HepG2 (cell line): ENCODE measurements at regions not wholly inside any gene's neighbourhood (a gene's known extent, or its start where the extent isn't known, plus 50 kb on each side); places are given as distances from the start of the nearest gene placed in this dataset.

Experiments
- ASH2L ChIP-seq: fragments of 300-600, 200-600 bp; sonication (generic); IDR thresholded peaks from 2 replicates; pipeline ENCODE4 v1.7.0; 2017; ENCODE audit warnings: low read depth, mild to moderate bottlenecking, moderate library complexity, mixed read lengths, low read length; ENCODE audit not compliant: insufficient read length
- ATF7-NPFF ChIP-seq: sonication (generic); formaldehyde crosslinking; IDR thresholded peaks from 2 replicates; pipeline ENCODE4 v1.8.1; 2023; ENCODE audit warnings: mild to moderate bottlenecking, low read depth, missing genetic modification reagents, moderate library complexity
- BRCA1 ChIP-seq: sonication (generic); formaldehyde crosslinking; IDR thresholded peaks from 2 replicates; pipeline ENCODE4 v1.4.0; 2020; ENCODE audit warnings: missing genetic modification reagents
- IRF2 ChIP-seq: IDR thresholded peaks from 2 replicates; pipeline ENCODE4 v1.6.1; 2018; ENCODE audit warnings: missing genetic modification reagents, missing compliant biosample characterization
- TBP ChIP-seq: sonication (generic); formaldehyde crosslinking; IDR thresholded peaks from 2 replicates; pipeline ENCODE4 v1.5.0; 2020; ENCODE audit warnings: missing genetic modification reagents
- ZFP36 ChIP-seq: fragments of 150-350 bp; IDR thresholded peaks from 2 replicates; pipeline ENCODE4 v1.6.1; 2018; ENCODE audit warnings: borderline replicate concordance, low read length, low read depth; ENCODE audit not compliant: partially characterized antibody
- TF ChIP-seq, protein P1 (sequence below): sonication (generic); formaldehyde crosslinking; IDR thresholded peaks from 2 replicates; pipeline ENCODE4 v1.4.0; 2020; ENCODE audit warnings: mild to moderate bottlenecking, missing genetic modification reagents
- TF ChIP-seq, protein P2 (sequence below): sonication (generic); formaldehyde crosslinking; IDR thresholded peaks from 2 replicates; pipeline ENCODE4 v1.5.0; 2020; ENCODE audit warnings: mild to moderate bottlenecking, missing genetic modification reagents, moderate library complexity

DNA sequence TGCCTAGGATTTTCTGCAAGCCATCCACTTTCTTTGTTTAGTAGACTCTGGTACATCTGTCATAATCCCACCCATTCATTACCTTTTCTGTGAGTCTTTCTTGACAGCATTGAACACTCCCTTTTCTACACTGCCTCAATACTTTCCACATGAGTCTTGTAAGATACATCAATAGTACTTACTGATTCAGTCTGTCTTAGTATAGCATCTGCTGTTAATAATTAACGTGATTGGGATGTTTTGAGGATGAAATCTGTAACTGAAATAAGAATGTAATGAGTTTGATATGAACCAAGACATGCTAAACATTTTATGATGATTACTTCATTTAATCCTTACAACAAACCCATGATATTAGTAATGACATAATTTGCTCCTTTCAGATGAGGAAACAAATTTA, 196.2 kb upstream of the FOXG1 start:
- TF ChIP-seq BRCA1 (no peak), TBP (CRISPR knock-in tag) (no peak), ATF7-NPFF (CRISPR knock-in tag) (no peak), IRF2 (CRISPR knock-in tag) (no peak), ZFP36 (no peak), ASH2L (no peak)
- TF ChIP-seq, protein P1, sequence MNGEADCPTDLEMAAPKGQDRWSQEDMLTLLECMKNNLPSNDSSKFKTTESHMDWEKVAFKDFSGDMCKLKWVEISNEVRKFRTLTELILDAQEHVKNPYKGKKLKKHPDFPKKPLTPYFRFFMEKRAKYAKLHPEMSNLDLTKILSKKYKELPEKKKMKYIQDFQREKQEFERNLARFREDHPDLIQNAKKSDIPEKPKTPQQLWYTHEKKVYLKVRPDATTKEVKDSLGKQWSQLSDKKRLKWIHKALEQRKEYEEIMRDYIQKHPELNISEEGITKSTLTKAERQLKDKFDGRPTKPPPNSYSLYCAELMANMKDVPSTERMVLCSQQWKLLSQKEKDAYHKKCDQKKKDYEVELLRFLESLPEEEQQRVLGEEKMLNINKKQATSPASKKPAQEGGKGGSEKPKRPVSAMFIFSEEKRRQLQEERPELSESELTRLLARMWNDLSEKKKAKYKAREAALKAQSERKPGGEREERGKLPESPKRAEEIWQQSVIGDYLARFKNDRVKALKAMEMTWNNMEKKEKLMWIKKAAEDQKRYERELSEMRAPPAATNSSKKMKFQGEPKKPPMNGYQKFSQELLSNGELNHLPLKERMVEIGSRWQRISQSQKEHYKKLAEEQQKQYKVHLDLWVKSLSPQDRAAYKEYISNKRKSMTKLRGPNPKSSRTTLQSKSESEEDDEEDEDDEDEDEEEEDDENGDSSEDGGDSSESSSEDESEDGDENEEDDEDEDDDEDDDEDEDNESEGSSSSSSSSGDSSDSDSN, result no peak
- TF ChIP-seq, protein P2, sequence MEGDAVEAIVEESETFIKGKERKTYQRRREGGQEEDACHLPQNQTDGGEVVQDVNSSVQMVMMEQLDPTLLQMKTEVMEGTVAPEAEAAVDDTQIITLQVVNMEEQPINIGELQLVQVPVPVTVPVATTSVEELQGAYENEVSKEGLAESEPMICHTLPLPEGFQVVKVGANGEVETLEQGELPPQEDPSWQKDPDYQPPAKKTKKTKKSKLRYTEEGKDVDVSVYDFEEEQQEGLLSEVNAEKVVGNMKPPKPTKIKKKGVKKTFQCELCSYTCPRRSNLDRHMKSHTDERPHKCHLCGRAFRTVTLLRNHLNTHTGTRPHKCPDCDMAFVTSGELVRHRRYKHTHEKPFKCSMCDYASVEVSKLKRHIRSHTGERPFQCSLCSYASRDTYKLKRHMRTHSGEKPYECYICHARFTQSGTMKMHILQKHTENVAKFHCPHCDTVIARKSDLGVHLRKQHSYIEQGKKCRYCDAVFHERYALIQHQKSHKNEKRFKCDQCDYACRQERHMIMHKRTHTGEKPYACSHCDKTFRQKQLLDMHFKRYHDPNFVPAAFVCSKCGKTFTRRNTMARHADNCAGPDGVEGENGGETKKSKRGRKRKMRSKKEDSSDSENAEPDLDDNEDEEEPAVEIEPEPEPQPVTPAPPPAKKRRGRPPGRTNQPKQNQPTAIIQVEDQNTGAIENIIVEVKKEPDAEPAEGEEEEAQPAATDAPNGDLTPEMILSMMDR (CRISPR knock-in tag), result no peak
